ENCODE measurements at regions not wholly inside any gene's neighbourhood (a gene's known extent, or its start where the extent isn't known, plus 50 kb on each side); places are given as distances from the start of the nearest gene placed in this dataset.
"Not testable (repeated sequence)": the region's sequence is repeated elsewhere in the genome, so short reads cannot be mapped to it uniquely, and the experiment has no call there.

DNA sequence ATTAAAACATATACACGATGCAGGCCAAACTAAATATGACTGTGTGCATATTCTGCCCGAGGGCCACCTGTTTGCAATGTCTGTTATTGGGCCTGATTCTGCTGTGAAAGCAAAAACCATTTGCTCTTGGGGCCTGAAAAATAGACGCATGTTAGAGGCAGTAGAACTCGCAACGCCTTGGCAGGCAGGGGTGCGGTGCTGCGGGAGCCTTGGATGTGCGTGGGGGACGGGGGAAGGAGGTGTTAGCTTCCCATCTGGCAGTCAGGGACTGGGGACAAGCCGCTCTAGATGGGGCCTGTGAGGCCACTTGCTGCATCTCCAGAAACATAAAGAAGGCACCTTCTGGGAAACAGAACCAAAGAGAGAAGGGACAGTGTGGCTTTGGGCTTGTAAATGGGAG lies 216.3 kb downstream of the PHETA1 start:
- DNase-seq (ENCODE audit: low read depth), result no peak

DNA sequence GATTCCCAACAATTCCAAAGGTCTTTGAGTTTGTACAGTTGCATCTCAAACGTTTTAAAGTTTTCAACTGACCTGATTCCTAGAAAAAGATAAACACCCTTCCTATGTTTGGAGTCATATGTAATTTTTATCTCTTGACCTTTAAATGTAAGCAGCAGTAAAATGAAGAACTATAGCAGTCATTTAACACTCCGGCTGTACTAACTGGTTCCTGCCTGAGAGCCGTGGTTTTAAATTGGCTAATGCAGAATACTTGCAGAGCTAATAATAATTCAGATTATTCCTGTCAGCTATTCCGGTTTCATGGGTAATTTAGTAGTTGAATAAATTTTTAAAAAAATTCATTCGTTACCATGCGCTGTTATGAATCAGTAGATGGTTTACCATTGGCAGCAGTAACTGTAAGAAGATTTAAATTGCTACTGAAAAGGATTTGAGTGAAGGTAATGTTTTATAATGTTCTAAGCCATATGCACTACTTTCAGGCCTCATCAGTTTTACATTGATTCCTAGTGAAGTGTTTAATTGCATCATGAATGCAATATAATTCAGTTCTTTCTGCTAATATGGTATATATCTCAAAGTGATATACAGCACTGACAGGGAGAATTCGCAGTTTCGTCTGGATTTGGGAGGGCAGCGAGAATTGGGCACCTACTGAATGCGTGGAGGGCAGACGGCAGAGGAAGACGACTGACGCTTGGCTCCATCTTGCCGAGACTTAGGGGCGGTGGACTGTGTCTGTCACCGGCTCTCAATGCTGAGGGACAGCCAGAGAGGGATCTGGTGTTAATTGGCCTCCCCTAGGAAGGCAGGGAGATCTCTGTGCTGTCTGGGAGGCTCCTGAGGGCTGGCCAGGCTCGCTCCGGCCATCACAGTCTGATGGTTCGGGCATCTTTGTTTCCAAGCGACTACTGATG lies 217.7 kb downstream of the PHETA1 start:
- DNase-seq (ENCODE audit: low read depth), result no peak

DNA sequence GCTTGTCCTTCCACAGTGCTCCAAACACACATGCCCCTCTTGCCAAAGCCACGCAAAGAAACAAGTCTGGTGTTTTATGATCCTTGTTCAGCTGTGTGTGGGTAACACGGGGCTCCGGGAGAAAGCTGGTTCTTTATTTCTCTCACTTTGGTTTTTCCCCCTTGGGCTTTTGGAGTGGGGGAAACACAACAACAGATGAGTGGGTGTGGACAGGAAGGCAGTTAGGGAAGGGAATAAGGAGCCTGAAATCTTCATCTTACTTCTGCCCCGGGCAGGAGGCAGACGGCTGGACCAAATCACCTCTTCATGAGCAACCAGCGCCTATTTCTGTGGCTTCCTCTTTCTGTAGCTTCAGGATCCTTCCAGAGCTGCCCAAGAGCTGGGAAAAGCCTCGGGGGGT lies 218.5 kb downstream of the PHETA1 start:
- no peak for DNase-seq (ENCODE audit: low read depth)

DNA sequence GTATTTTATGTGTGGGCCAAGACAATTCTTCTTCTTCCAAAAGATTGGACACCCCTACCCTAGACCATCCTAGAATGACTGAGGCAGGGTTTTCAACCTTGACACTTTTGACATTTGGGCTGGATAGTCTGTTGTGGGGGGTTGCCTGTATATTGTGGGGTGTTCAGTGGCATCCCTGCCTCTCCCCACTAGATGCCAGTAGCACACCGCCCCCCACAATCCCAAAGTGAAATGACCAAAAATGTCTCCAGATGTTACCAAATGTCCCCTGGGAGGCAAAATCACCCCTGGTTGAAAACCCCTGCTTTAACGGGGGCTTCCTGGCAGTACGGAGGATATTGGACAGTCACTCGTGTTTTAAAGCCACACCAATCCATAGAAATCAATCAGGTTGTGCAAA lies 219.6 kb downstream of the PHETA1 start:
- no peak for DNase-seq (ENCODE audit: low read depth)

DNA sequence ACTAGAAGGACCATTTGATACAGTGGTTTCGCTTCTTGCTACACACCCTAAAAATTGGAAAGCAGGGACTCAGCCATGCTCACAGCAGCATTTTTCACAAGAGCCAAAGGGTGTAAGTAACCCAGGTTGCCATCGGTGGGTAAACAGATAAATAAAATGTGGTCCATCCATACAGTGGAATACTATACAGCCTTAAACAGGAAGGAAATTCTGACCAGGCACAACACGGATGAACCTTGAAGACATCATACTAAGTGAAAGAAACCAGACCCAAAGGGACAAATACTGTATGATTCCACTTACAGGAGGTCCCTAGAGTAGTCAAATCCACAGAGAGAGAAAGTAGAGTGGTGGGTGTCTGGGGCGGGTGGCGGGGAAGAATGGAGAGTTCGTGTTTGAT lies 220.9 kb downstream of the PHETA1 start:
- DNase-seq (ENCODE audit: low read depth), result no peak

DNA sequence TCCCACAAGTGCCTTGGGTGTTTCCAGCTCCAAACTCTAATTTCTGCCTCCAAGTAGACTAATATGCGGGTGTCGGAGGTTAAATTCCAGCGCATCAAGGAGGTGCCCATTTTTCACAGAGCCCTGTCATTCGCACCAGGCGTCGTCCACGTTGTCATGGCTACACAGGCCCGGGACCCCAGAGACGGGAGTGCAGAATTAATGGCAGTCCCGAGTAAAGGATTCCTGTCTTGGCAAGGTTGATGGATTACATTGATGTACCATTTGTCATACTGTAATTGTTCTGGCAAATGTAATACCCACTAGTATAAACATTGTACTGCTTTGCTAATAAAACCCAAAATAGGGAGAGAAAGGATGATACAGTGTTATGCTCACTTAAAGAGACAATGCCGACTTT lies 222.9 kb upstream of the MYL2 start:
- DNase-seq (ENCODE audit: low read depth), result no peak

DNA sequence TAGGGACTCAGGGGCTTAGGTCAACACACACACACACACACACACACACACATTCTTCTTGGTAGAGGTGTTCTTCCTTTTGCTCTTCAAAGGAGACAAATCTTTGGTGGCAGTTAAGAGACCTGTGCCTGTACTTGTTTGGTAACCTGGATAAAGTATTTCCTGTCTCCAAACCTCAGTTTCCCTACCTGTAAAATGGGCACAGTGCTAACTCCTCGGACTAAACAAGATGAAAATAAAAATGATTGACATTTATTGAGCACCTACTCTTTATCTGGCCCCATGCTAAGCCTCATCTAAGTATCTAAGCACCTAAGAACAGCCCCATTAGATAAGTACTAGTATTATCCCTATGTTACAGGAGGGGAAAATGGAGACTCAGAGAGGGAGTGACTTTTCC lies 220.8 kb upstream of the MYL2 start:
- no peak for DNase-seq (ENCODE audit: low read depth)

DNA sequence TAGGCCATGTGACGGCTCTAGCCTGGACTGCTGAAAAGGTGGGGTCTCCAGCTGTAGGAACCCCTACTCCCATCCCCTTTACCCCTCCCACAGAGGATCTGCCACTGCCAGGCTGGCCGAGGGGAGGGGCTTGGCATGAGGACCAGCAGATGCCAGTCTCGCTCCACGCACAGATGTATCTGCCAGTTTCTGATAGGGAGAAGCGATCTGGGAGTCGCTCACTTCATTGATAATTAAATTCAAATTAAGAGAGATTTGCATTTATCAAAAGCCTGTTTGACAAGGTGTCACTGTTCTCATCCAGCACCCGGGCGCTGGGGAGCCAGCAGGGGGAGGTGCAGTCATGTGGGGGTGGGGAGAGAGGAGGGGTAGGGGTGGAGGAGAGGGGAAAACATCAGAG lies 217.6 kb upstream of the MYL2 start:
- no peak for DNase-seq (ENCODE audit: low read depth)

DNA sequence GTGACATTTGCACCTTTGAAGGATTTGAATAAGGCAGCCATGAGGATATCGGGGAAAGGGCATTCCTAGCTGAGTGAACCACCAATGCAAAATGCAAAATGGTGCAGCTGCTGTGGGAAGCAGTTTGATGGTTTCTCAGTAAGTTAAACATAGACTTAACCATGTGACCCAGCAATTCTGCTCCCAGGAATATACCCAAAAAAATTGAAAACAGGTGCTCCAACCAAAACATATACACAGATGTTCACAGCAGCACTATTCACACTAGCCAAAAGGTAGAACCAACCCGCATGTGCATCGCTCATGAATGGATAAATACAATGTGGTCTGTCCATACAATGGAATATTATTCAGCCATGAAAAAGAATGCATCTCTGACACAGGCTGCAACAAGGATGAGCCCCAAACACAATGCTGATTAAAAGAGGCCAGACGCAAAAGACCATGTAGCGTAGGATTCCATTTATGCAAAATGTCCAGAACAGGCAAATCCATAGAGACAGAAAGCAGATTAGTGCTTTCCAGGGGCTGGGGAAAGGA lies 215.0 kb upstream of the MYL2 start:
- no peak for DNase-seq (ENCODE audit: low read depth)

DNA sequence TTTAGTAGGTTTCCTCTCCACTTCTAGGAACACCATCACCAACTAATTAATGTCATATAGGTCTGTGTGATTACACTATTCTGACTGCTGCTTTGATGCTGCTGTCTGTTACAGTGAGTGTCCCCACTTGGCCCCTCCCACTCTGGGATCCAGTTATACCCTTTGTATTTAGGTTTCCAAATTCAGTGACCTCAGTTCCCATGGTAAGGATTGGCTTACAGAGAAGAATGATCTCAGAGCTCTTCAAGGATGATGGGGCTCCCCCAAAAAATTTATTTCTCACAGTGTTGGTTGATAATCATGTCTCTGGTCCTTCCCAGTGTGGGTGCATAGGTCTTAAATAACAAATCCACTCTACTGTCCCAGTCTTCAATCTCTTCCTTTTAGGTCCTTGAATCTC lies 210.0 kb upstream of the MYL2 start:
- no peak for DNase-seq (ENCODE audit: low read depth)

DNA sequence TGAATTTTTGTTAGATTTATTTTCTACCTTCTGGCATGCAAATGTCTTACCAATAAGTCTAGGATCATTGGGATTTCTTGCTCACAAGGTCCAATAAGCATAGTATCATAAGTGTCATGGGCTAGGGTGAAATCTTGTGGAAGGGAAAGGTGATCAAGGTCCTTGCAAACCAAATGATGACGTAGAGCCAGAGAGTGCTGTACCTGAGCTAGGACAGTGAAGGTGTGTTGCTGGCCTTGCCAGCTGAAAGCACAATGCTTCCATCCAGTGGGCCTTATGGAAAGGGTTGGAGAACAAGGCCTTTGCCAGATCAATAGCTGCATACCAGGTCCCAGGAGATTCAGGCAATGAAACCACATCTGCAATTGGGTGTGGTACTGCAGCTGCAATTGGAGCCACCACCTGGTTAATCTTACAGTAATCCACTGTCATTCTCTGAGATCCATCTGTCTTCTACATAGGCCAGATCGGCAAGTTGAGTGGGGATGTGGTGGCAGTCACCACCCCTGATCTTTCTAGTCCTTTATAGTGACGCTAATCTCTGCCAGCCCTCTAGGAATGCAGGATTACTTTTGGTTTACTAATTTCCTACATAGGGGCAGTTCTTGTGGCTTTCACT lies 208.9 kb upstream of the MYL2 start:
- DNase-seq (ENCODE audit: low read depth), result no peak

DNA sequence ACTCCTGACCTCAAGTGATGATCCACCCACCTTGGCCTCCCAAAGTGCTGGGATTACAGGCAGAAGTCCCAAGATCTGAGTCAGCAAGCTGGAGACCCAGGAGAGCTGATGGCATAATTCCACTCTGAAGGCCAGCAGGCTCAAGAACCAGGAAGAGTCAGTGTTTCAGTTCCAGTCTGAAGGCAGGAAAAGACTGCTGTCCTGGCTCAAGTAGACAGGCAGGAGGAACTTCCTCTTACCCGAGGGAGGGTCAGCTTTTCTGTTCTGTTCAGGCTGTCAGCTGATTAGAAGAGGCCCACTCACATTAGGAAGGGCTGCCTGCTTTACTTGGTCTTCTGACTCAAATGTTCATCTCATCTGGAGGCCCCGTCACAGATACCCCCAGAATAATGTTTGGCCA lies 206.0 kb upstream of the MYL2 start:
- DNase-seq (ENCODE audit: low read depth), result no peak

DNA sequence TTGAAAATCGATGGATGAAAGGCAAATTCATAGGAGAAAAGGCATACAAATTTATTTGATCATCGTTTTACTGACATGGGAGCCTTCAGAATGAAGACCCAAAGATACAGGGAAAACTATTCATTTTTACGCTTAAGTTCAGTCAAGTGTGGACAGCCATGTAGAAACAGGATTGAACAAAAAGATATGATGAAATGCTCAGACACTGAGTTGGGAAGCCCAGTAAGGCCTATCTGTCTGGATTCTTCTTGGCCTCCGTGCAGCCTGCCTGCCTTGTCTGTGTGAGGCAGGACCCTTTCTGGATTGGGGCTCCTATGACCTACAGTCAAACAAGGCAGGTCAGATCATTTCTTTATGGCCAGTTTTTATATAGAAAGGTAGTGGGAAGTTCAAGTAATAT lies 203.8 kb upstream of the MYL2 start:
- no peak for DNase-seq (ENCODE audit: low read depth)

DNA sequence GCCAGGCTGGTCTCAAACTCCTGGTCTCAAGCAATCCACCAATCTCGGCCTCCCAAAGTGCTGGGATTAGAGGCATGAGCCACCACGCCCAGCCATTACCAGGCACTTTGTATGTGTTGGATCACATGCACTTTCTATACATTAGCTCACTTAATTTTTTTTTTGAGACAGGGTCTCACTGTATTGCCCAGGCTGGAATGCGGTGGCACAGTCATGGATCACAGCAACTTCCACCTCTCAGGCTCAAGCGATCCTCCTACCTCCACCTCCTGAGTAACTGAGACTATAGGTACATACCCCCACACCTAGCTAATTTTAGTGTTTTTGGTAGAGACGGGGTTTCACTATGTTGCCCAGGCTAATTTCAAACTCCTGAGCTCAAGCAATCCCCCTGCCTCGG lies 203.0 kb upstream of the MYL2 start:
- no peak for DNase-seq (ENCODE audit: low read depth)

DNA sequence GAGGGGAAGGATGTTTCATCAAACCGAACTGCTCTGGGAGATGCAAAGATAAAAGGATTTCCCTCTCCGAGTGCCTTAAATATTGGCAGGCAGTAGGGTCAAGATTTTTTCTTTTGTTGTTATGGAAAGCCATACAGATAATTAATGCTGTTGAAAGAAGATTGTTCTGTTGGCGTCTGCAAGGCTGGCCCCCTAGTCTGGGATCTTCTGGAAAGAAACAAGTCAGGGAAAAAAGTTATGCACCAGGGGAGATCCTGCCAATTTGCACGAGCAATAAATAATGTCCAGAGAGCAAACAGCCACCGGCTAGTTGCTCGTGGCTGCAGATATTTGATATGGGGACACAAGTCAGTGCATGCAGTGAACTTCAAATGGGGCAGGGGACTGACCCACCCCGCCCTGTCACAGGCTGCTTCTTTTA lies 202.1 kb upstream of the MYL2 start:
- no peak for DNase-seq (ENCODE audit: low read depth)

DNA sequence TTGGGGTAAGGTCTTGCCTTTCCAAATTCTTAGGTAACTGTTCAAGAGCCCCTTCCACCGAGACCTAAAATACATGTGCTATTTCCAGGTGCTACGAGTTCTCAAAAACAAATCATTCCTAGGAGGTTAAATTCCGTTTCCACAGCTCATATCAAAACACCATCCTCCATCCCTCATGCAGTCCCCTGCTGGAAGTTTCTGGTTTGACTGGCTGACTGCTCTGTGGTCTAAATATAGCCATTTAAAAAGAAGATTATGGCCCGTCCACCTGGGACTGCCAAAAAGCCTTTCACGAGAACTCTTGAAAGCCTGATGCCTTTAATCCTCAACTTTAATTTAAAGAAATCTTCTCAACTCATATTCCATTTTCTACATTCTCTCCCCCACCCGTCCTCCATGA lies 201.5 kb upstream of the MYL2 start:
- no peak for DNase-seq (ENCODE audit: low read depth)

DNA sequence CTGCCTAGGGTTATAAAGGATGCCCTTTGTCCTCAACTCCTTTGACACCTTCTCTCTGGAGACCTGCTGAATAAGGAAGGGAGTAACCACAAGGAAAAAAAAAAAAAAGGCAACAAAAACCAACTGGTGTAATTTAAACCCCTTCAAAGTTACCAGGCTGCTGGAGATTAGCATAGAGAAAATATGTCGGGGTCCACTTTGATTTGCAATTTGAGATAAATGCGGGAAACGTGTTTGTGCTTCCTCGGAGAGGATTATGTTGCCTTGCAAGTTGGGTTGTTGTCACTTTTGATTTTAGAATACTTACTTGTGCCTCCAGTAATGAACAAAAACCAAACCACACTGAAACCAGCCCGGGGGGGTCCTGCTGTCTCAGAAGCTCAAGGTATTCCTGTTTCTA lies 200.2 kb upstream of the MYL2 start:
- DNase-seq (ENCODE audit: low read depth), result no peak

DNA sequence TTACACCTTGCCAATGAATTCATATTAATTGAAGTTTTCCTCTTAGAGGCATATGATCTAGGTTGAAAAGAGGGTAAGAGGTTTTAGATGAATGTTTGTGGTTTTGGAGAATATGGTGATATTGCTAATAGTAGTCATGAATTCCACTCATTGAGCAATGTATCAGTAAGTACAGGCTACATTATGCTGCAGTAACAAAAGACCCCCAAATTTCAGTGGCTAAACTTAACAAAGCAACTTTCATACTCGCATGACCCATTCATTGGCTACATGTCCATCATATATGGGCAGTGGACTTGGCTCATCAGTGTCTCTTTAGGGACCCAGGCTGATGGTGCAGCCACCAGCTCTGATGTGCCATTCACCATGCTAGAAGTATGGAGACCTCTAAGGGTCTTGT lies 196.6 kb upstream of the MYL2 start:
- no peak for DNase-seq (ENCODE audit: low read depth)

DNA sequence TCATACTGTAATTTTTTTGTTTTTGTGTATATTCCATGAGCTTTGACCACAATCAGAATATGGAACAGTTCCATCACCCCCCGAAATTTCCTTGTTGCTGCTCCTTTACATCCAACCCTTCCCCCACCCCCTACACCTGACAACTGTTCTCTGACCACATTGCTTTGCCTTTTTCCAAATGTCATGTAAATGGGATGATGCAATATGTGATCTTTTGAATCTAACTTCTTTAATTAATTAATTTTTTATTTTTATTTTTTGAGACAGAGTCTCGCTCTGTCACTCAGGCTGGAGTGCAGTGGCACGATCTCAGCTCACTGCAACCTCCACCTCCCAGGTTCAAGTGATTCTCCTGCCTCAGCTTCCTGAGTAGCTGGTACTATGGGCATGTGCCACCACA lies 192.9 kb upstream of the MYL2 start:
- DNase-seq (ENCODE audit: low read depth), result not testable (repeated sequence)

DNA sequence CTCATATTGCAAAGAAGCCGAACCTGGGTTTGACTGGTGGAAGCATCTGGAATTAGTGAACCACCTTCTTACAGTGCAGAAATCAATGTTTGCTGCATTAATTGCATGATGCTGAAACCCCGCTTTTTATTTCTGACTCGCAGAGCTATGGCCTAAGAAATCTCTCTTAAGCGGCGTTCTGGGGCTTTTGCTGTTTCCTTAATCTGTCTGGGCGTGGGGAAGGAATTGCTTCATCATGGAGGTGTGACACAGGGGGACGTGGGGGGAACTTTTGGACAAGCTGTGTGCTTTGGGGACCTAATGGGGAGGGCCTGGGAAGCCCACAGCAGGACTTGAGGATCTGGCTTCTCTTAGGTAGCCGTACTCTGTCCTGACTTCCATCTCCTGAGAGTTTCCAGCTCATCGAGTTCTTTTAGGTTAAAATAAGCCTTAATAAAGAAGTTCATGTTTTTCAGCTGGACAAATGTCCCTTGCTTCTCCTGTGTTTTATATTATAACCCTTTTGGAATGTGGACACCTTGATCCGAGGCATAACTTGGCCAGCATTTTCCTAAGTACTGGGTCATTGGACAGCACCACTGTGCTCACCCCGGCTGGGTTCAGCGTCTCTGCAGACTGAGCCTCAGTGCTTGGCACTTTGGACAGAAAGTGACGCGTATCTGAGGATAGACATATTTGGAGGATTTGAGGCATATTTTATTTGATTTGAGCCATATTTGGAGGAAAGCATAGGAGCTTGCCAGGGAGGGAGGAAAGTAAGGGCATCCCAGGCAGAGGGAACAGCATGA lies 192.1 kb upstream of the MYL2 start:
- no peak for DNase-seq (ENCODE audit: low read depth)

DNA sequence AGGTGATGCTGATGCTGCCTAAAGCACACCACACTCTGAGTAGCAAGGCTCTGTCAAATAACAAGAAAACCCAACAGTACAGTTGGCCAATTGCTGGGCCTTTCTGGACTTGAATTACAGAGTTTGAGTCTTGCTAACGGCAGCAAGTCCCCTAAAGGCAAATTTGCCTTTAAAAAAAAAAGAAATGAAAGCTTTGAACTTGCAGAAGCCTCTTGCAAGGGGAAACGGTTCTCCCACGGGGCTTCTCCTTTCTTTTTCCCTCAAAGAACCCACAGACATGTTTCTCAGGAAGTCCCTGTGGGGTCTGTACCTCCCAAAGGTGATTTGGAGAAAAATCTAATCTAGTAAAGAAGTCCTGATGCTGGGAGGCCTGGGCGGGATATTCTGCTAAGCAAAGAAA lies 191.3 kb upstream of the MYL2 start:
- no peak for DNase-seq (ENCODE audit: low read depth)

DNA sequence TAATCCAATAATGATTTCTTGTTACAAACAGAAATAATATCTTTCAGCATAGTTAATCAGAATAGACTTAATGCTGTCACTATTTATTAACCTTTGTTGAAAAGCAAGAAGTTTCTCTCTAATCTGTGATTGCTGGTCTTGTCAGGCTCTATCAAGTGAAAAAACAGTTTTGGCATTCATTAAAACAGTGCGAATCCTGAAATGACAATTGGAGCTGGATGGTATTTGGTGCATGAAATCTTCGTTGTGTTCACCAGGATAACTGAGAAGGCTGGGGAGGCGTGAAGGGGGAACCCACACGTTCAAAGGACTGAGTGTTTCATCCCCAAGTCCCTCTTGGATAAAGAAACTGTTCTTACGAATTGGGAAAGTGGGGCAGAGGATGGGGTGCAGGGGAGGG lies 190.2 kb upstream of the MYL2 start:
- no peak for DNase-seq (ENCODE audit: low read depth)

DNA sequence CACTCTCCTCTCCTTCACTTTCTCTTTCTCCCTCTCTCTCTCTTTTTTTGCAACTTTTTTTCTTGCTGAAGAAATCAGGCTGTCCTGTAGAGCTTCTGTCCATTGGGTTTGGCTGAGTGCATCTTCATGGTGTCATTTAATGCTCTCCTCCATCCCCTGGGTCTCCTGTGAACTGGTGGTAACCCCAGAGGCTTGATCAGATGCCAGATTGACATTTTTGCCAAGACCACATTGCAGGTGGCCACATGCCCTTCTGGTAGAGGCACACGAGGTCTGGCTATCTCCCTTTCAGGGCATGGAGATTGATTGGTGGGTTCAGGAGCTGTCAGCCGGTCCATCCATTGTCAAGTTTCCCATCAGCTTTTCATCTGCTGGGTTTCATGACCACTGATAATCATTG lies 188.3 kb upstream of the MYL2 start:
- no peak for DNase-seq (ENCODE audit: low read depth)

Measured in activated T-cell treated with anti-CD3 and anti-CD28 coated beads for 48 hours (primary cell).